Inflammatory macrophage (primary cell): ENCODE measurements at regions not wholly inside any gene's neighbourhood (a gene's known extent, or its start where the extent isn't known, plus 50 kb on each side); places are given as distances from the start of the nearest gene placed in this dataset.

Experiments used
- DNase-seq, 2 donors: peaks; one replicate each; pipeline ENCODE4 v3.0.0-alpha.2; 2020 to 2022

DNA sequence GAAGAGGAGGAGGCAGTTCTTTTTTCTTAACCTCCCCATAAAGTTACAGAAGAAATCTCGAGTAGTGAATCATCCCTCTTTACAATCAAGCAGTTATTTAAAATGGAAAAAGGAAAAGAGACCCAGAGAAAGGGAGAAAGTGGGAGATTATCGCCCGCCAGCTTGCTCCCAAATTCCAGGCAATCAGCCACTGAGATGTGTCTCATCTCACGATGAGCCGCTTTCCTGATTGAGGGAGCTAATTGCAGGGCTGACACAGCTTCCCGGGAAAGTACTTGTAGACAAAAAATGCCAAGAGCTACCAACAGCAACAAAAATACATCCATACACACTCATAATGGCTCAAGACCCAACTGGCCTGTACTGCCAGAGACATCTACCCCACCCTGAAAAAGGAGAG, 191.6 kb upstream of the ZC3H12A start:
- DNase-seq, result no peak

DNA sequence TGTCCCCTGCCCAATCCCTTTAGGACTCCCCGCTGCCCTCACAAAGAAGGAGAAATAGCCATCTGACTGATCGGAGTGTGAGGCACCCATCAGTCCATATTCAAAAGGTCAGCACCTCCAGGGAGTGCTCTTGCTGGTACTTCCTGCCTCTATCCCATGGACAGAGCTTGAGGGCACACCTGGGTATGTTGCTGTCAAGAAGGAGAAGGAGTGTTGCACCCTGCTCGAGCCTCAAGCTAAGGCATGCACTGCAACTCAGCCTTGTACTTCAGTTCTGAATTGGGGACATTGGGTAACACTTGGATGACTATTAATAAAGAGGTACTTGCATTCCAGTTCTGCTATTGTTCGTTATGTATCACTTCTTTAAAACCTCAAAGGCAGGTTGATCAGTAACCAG, 190.3 kb upstream of the ZC3H12A start:
- no peak for DNase-seq

DNA sequence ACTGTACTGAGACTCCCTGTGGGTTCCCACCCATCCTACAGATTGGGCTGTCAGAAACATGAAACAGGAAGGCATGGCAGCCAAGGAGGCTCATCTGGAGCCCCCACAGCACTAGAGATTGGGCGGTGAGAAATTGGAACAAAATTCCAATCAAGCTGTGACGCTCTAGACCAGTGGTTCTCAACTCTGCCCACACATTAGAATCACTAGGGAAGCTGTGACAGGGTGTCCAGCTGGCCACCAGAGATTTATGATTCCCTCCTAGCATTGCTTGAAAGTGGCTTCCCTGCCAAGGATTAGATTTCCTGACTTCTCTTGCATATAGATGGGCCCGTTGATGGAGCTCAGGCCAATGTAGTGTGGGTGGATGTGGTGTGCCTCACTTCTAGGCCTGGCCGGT, 187.5 kb upstream of the ZC3H12A start:
- no peak for DNase-seq

DNA sequence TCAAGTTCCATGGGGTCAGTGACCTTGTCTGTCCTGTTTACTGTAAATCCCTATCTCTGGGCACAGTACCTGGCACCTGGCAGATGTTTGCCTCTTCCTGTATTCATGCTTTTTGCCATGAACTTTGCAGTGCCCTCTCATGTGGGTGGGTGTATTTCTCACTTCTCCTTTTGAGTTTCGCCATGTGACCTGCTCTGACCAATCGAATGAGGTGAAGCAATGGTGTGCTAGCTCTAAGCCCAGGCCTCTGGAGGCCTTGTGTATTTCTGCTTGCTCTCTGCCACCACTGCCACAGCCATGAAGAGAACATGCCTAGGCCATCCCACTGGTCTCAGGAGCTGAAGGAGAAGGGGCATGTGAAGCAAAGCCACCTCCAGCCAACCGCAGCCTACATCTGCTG, 185.5 kb upstream of the ZC3H12A start:
- DNase-seq, result peak; percentile 74 to 82

DNA sequence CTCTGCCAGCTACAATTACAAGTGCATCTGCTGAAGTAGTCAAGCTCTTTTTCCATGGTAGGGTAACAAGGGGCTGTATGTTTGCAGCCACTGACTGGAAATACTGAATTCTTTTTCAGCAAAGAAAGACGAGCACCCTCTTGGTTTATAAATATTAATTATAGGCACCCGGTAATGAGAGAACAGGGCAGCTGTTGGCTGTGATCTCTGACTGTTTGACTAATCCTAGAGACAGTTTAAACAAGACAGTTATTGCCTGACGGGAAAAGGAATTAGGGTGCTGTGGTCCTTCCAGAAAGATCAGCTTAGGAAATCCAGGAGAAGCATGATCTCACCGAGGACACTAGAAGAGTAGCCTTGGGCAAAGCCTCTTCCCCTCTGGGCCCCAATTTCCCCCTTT, 183.7 kb upstream of the ZC3H12A start:
- DNase-seq, result no peak

DNA sequence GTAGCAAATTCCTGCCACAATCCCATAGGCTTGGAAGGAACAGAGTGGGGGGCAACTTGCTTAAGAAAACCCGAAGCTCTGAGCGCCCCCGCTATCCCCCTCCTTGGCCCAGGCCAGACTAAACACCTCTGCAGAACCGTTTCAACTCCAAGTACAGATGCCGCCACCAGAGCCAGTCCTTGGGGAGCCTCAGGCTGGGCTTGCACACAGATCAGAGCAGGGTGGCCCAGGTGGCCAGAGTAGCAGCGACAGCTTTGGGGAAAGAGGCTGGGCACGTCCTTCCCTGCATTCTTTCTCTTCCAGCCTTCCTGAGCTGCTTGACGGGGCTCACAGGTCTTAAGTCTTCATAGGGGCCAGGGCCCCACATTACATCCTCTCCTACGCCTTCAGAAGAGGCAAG, 181.6 kb upstream of the ZC3H12A start:
- DNase-seq, result no peak

DNA sequence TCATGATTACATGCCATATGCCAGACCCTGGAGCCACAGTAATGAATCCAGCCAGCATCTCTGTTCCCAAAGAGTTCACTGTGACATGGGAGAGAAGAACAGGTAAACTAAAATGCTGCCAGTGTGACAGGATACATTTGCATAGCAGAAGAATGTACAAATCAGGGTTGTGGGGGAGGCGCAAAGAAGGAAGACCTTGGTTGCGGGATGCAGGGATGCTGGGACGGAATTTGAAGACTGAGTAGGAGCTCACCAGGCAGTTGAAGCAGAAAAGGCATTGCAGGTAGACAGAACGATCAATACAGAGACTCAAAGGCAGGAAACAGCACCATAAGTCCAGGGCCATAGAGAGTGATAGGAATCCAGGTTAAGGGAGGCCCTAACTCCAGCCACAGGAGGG, 180.3 kb upstream of the ZC3H12A start:
- no peak for DNase-seq

DNA sequence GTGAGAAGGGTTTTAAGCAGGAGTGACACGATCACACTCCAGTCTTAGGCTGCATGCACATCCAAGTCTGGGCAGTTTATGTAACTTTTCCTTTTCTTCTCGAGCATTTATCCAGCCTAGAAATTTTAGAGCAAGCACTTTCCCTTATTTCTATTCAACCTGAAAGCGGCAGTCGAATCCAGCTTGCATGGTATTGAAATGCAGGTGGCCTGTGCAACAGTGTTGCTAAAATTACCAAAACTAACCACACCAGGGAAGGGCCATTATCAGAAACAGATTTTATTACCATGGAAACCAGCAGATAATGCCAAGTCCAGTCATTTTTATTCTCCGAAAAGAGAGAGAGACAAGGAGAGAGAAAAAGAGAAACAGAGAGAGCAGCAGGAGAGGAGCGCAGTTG, 179.9 kb upstream of the ZC3H12A start:
- DNase-seq, result no peak

DNA sequence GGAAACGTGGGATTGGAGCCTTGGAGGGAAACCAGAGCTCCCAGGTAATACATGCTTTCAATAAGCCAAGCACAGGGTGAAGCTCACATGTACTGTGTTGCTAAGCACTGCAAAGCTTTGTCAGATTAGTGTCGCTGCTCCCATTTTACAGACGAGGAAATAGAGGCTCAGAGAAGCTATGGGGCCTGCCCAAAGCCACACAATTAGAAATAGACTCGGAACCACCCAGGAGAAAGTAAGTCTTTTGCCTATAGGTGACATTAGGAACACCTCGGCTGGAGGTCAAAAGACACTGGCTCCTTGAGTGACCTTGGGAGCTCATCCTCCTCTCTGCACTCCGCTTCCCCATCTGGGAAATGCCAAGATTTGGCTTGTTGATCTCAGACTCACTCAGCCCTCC, 175.6 kb upstream of the ZC3H12A start:
- no peak for DNase-seq

DNA sequence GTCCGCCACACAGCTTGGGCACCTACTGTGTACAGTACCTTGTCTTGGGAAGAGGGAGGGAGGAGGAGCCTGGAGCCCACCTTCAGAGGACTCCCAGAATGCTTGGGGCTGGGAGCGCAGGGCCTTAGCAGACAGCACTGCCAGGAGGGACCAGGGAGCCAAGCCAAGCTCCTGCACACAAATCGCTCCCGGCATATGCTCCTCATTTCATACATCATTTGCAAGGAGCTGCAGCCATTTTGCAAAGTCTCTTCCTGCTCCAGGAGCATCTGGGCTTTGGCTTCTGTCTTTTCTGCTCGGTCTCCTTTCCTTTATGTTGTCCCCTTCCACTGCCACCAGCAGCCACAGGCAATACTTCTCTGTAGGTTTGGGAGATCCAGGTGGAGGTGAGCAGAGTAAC, 175.2 kb upstream of the ZC3H12A start:
- DNase-seq, result no peak

DNA sequence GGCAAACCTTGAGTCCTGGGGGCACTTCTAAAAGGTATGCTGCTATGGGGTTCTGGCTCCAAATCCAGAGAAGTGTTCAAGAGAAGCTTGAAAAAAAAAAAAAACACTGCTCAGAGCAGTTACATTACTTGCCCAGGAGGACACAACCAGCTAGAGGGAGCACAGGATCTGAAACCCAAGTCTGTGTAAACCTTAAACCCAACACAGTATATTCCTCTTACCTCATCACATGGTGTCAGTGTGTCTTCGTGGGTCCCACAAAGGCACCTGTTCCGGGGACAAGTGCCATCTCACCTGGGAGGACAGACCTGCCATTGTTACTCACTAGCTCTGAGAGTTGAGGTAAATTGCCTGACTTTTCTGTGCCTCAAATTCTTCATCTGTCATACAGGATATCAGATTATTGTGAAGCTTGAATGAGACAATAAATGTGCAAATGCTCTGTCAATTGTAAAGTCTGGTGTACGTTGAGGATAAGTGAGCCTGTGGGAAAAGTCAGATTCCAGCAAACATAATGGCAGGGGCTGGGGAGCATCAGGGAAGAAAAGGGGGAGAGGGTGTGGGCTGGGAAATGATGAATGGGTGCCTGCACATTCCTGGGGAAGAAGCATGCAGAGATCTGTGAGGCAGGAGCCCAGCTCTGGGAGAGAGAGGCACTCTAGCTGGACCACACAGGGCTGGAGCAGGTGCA, 170.4 kb upstream of the ZC3H12A start:
- DNase-seq, result no peak

DNA sequence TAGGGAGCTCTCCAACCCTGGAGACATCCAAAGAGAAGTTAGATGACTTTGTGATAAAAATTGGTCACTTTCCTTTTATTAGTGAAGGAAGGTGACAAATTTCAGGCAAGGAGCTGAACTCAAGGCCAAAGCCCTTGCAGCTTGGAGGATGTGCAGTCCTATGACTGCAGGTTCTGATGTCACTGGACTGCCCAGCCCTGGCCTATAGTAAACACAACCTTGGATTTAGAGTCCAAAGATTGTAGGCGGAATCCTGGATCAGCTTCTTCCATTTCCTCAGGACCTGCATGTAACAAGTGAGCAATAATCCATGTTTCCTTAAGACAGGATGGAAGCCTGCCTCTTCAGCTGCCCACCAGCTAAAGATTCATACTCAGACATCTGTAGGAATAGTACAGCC, 169.3 kb upstream of the ZC3H12A start:
- no peak for DNase-seq

DNA sequence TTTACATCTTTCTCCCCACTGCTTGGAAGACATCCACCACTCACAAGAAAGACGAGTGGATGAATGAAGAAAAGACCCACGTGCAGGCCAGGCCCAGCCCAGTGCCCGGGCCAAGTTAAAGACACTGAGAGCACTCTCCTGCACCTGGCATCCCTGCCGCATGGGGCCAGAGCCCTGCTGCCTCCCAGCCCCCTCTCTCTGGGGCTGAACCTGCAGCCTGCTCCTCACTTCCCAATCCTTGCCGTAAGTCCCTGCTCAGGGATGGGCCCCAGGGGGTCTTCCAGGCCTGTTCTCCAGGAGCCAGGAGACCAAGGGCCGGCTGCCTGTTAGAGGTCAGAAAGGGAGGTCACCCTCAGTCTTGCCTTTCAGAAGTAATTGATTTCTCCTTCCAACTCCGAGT, 168.5 kb upstream of the ZC3H12A start:
- no peak for DNase-seq

DNA sequence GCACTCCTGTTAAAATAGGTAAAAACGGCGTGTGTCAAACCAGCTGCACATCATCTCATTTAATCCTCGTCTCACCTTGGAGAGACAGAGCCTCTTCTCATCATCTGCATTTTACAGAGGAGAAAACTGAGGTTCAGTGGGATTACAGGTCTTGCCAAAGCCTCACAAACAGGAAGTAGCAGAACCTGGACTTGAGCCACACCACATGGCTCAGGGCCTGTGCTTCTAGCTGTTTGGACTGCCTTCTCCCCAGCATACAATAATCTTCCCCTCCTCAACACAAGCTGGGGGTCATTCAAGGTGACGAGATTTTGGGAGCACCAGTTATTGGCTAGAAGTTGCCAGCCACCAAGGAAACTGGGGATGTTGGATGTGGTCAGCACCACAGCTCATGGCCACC, 167.9 kb upstream of the ZC3H12A start:
- no peak for DNase-seq

DNA sequence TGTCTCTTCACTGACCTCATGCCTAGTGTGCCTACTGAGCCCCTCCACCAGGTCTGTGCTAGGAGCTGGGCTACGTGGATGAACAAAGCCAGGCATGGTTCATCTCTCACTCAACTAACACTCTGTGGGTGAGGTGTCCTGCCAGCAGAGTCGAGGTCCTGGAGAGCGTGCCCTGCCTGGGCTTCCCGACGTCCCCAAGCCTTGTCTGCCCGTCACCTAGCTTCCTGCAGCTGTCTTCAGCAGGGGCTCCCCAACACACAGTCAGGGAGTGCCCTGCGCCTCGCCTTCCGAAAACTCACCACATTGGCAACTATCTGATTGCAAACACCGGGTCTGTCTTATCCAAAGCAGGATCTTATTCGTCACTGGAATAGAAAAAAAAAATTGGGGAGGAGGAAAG, 167.5 kb upstream of the ZC3H12A start:
- DNase-seq, result no peak

DNA sequence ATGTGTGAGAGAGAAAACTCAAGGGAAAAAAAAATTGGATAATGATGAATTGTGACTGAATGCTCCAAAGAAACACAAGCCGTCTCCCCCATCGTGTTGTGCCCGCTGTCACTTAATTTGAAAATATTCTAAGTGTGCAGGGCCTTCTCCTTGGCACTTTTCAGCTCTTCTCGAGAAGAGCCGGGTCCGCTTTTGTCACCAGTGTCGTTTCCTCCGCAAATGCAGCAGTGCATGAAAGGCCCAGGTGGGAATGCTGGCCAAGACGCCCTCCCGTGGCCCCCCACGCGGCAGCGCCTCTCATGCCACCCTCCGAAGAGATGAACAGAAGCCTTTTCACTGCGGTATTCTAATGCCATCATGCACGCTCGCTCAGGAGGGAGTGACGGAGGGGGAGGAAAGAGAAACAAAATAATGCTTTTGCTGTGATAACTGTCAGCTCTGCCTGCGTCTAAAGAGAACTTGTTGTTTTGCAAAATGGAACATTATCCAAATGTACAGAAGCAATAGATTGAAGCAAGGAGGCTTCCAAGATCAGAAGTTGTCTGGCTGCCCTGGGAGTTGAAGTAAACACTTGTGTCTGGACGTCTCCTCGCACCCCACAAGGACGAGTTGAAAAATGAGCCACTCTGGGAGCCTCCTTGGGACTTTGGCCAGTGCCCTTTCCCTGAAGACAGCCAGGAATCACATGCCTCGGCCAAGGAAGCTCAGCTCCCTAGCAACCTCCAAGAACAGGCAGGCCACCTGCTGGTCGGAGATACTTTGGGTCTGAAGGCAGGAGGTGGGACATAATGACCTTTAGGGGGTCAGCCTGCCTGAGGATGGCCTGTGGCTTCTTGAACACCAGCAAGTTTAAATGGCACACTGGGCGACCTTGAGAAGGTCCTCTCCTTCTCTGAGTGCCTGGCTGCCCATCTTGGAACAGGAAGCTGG, 166.1 kb upstream of the ZC3H12A start:
- DNase-seq, result no peak

DNA sequence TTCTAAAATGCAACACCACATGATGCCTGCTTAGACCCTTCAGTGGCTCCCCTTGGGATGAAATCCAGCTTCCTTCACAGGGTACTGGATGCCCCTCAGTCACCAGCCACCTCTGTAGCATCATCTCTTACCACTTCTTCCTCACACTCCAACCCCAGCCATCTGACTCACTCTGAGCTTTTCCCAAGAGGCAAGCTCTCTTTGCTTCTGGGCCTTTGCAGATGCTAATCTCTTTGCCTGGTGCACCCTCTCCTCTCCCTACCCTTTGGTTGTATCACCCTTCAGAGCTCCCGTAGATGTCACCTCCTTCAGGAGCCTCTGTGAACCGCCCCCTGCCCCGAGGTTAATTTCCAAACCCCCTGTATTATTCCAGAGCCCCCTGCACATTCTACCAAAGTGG, 164.8 kb upstream of the ZC3H12A start:
- DNase-seq, result no peak

DNA sequence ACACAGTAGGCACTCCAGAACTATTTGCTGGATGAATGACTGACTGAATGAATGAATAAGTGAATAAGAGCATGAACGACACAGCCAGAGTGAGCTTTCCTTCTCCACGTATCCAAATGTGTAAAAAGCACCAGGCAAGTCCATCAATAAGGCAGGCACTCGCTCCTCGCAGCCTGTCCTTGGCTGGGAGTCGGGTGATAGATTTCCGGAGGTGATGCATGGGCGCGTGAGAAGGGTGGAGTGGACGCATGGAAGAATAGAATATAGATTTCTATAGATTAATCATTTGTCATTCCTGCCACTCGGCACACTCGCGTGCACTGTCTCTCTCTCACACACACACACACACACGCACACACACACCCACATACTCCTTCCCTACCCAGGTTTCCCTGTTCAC, 164.3 kb upstream of the ZC3H12A start:
- no peak for DNase-seq

DNA sequence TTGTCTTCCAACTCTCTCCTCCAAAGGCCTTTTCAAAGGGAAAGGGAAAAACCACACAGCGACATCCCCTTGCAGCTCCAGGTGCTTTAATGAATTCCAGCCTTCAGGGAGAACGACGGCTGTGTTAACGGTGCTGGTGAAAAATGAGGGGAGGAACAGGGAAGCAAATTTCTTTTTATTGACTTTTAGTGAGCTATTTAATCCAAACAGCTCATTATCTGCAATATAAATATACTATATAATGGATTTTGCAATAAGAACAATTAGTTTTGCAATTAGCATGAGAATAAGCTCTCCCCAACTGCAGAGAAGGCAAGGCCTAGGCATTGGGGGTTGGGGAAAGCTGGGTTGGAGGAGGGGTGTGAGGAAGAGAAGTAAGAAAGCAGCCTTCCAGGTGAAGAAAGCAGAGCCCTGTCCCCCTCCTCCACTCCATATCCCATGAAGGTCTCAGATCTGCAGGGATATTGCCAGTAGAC, 159.0 kb upstream of the ZC3H12A start:
- no peak for DNase-seq

DNA sequence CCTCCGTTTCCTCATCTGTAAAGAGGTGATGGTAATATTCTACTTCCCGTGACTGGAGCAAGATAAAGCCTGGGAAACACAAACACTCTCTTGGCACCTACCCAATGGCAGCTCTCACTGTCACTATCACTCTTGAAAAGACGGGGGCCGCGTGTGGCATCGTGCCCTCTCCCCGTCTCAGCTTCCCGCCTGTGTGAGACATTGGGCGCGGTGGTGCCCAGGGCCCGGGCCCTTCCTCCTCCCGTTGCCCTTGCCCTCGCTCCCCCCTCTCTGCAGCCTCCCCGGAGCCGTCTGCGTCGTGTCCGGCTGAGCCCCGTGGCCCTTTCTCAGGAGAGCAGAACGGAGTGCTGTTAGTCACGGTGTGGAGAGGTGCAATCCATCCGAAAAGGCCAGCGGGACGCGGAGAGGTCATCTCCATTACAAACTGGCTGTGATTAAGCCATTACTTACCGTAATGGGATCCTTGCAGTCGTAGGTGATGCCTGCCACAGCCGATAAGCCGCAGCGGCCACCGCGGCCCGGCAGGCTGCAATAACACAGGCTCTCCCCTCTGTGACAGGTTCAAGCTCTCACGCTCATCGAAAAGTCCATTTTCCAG, 156.4 kb upstream of the ZC3H12A start:
- no peak for DNase-seq

DNA sequence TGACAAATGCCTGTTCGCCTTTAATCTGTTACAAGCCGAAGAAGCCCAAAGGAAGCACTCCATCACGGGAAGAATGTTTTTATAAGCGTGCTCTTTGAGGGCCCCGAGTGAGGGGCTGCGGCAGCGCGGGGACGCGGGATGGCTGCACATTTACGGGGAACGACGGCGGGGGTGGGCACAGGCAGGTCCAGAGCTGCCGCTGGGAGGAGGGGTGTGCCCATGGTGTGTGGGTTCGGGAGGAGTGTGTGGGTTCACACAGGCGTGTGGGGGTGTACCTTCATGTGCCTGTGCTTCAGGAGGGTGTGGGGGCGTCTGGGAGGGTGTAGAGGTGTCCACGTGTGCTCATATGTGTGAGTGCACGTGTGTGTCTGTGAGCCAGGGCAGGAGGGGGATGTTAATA, 155.9 kb upstream of the ZC3H12A start:
- no peak for DNase-seq

DNA sequence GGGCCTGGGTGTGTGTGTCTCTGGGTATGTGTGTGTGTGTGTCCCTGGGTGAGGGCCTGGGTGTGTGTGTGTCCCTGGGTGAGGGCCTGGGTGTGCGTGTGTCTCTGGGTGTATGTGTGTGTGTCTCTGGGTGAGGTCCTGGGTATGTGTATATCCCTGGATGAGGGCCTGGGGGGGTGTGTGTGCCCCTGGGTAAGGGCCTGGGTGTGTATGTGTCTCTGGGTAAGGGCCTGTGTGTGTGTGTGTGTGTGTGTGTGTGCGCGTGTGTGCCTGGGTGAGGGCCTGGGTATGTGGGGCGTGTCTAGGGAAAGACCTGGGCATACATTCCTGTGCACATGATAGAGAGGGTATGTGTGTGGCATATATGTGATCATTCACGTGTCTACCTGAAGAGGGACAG, 155.1 kb upstream of the ZC3H12A start:
- DNase-seq, result no peak

DNA sequence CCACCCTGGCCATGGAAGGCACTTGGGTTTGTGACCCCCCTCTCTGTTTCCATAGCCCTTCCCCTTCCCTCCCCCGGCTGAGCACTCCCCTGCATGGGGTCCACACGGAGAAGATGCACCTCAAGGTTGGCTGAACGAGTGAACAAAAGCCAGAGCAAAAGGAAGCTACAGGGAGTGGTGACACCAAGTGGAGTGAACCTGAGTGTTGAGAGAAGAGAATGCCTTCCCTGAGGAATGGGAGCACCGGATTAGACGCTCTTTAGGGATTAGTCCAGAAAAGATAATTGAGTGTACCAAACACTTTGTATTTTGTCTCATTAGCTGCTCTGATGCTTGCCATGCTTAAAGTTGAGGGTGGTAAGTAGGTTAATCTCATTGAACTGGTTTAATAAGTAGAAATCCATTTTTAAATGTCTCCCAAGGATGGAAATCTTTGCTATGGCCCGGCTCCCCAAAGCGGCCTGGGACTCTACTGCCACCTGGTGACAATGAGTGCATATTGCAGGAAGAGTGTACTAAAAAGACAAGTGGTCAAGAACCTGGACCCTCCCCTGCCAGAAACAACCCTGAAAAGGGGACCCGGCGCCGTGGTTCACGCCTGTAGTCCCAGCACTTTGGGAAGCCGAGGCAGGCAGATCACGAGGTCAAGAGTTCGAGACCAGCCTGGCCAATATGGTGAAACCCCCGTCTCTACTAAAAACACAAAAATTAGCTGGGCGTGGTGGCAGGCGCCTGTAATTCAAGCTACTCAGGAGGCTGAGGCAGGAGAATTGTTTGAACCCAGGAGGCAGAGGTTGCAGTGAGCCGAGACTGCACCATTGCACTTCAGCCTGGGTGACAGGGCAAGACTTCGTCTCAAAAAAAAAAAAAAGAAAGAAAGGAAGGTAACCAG, 150.6 kb upstream of the ZC3H12A start:
- peak; percentile 54 for DNase-seq
